ENCODE measurements at regions not wholly inside any gene's neighbourhood (a gene's known extent, or its start where the extent isn't known, plus 50 kb on each side); places are given as distances from the start of the nearest gene placed in this dataset.
"Not testable (repeated sequence)": the region's sequence is repeated elsewhere in the genome, so short reads cannot be mapped to it uniquely, and the experiment has no call there.

GRCh38 chr1:58190267-58190988, 356.1 kb downstream of the OMA1 start:
- TF ChIP-seq CTCF (IDR thresholded peaks at IDR 0.05; ENCODE audit: low read depth, low read length) = no peak
- H3K36me3 ChIP-seq = no peaks in the 10 kb centered on the region
- no peak for DNase-seq
- H3K4me3 ChIP-seq (ENCODE audit: low read depth, low read length) = no peak overlapping the region
- H3K27me3 ChIP-seq = no peaks in the 10 kb centered on the region
- no peaks in the 10 kb centered on the region for H3K9me3 ChIP-seq
- no peaks in the 10 kb centered on the region for H3K4me1 ChIP-seq

- no peak for TF ChIP-seq CTCF (IDR thresholded peaks at IDR 0.05; ENCODE audit: low read depth, low read length)
- H3K9me3 ChIP-seq = no peaks in the 10 kb centered on the region
- no peaks in the 10 kb centered on the region for H3K36me3 ChIP-seq
- no peaks in the 10 kb centered on the region for H3K4me1 ChIP-seq
- no peaks in the 10 kb centered on the region for H3K27me3 ChIP-seq
- DNase-seq = no peak
- H3K4me3 ChIP-seq (ENCODE audit: low read depth, low read length) = no peak overlapping the region
Measured at GRCh38 chr1:58189453-58189852, 357.1 kb downstream of the OMA1 start.

GRCh38 chr1:58183286-58183685, 363.2 kb downstream of the OMA1 start:
- H3K9me3 ChIP-seq = no peaks in the 10 kb centered on the region
- no peak for TF ChIP-seq CTCF (IDR thresholded peaks at IDR 0.05; ENCODE audit: low read depth, low read length)
- no peaks in the 10 kb centered on the region for H3K4me1 ChIP-seq
- no peak overlapping the region for H3K4me3 ChIP-seq (ENCODE audit: low read depth, low read length)
- no peaks in the 10 kb centered on the region for H3K27me3 ChIP-seq
- DNase-seq = no peak
- H3K36me3 ChIP-seq = no peaks in the 10 kb centered on the region

- H3K4me1 ChIP-seq = no peaks in the 10 kb centered on the region
- H3K36me3 ChIP-seq = no peaks in the 10 kb centered on the region
- no peak overlapping the region for H3K4me3 ChIP-seq (ENCODE audit: low read depth, low read length)
- H3K9me3 ChIP-seq = no peaks in the 10 kb centered on the region
- DNase-seq = no peak
- H3K27me3 ChIP-seq = no peaks in the 10 kb centered on the region
- no peak for TF ChIP-seq CTCF (IDR thresholded peaks at IDR 0.05; ENCODE audit: low read depth, low read length)
Measured at GRCh38 chr1:58180537-58180936, 366.0 kb downstream of the OMA1 start.

GRCh38 chr1:58169160-58169559, 377.4 kb downstream of the OMA1 start:
- not testable (repeated sequence) for H3K4me3 ChIP-seq (ENCODE audit: low read depth, low read length); H3K27me3 ChIP-seq; DNase-seq; H3K4me1 ChIP-seq; H3K9me3 ChIP-seq; H3K36me3 ChIP-seq

- H3K4me1 ChIP-seq; H3K27me3 ChIP-seq; DNase-seq; H3K9me3 ChIP-seq; H3K4me3 ChIP-seq (ENCODE audit: low read depth, low read length); H3K36me3 ChIP-seq: not testable (repeated sequence)
Measured at GRCh38 chr1:58167131-58167530, 379.4 kb downstream of the OMA1 start.

- no peaks in the 10 kb centered on the region for H3K4me1 ChIP-seq
- H3K27me3 ChIP-seq = no peaks in the 10 kb centered on the region
- H3K9me3 ChIP-seq = no peaks in the 10 kb centered on the region
- TF ChIP-seq CTCF (IDR thresholded peaks at IDR 0.05; ENCODE audit: low read depth, low read length) = no peak
- H3K4me3 ChIP-seq (ENCODE audit: low read depth, low read length) = no peak overlapping the region
- no peak for DNase-seq
- H3K36me3 ChIP-seq = no peaks in the 10 kb centered on the region
Measured at GRCh38 chr1:58166417-58166816, 380.1 kb downstream of the OMA1 start.
